SU-DHL-6 (cell line): ENCODE measurements at regions not wholly inside any gene's neighbourhood (a gene's known extent, or its start where the extent isn't known, plus 50 kb on each side); places are given as distances from the start of the nearest gene placed in this dataset.

Experiments used
- EZH2phosphoT487 ChIP-seq: fragments of 200-600 bp; sonication (generic), shearing (Covaris generic); conservative IDR thresholded peaks from 2 replicates; pipeline ENCODE4 v1.6.1; 2018; ENCODE audit warnings: mild to moderate bottlenecking, antibody characterized with exemption, low read length, moderate library complexity, mixed read lengths
- TF ChIP-seq, protein P1 (sequence below): fragments of 200-600 bp; sonication (generic); IDR thresholded peaks from one replicate; pipeline ENCODE4 v1.5.1; 2017; ENCODE audit warnings: antibody characterized with exemption, mild to moderate bottlenecking, low read length, moderate library complexity; ENCODE audit not compliant: insufficient read depth, poor library complexity, severe bottlenecking

DNA sequence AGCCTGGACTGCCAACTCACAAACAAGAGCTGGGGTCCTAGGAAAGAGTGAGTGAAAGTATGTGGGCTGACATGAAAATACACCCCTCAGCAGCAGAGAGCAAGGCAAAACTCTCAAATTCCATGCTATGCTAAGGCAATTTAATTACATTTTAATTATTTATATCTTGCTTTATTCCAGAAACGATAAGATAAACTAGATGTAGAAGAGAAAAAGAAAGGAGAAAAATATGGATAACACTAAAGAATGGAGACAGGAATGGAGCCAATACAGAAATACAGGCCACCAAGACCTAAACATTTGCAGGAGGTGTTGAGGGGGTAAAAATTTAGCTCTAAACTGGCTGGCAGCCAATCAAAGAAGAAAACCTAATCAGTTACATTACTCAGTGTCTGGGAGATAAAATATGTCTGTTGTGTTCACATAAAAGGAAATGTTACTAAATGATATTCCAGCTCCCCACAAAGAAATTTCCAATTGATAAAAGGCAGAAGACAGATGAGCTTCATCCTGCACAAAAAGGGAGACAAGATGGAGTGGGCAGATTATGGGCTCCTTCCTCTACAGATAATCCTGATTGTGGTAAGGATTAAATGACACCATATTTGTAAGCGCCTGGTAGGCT is 223.5 kb upstream of the BLID start:
- TF ChIP-seq, protein P1, sequence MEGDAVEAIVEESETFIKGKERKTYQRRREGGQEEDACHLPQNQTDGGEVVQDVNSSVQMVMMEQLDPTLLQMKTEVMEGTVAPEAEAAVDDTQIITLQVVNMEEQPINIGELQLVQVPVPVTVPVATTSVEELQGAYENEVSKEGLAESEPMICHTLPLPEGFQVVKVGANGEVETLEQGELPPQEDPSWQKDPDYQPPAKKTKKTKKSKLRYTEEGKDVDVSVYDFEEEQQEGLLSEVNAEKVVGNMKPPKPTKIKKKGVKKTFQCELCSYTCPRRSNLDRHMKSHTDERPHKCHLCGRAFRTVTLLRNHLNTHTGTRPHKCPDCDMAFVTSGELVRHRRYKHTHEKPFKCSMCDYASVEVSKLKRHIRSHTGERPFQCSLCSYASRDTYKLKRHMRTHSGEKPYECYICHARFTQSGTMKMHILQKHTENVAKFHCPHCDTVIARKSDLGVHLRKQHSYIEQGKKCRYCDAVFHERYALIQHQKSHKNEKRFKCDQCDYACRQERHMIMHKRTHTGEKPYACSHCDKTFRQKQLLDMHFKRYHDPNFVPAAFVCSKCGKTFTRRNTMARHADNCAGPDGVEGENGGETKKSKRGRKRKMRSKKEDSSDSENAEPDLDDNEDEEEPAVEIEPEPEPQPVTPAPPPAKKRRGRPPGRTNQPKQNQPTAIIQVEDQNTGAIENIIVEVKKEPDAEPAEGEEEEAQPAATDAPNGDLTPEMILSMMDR, result no peak
- no peak for TF ChIP-seq EZH2phosphoT487
